HG03378 (cell line): ENCODE measurements at regions not wholly inside any gene's neighbourhood (a gene's known extent, or its start where the extent isn't known, plus 50 kb on each side); places are given as distances from the start of the nearest gene placed in this dataset.

ENCODE experiments used
- ATAC-seq: cut with Tn5 transposase; IDR thresholded peaks from one replicate; pipeline ENCODE4 v1.9.1; 2021; ENCODE audit warnings: mild to moderate bottlenecking, moderate library complexity; ENCODE audit not compliant: unreplicated experiment

DNA sequence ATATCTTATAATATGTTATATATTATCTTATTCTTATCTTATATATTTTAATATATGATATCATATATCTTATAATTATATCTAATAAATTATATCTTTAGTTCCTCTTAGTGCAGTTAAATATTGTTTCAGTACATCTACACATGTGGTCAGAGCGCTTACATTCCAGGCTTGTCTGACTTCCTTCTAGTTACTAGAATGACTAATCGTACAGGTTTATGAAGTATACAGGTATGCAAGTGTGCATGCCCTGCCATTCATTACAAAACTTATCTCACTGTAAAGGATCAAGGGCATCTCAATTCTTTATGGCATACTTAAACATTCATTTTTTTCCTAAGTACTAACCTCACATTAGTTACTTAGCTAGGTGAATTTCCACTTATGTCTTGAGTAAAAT is 1278.0 kb upstream of the MAP3K7 start:
- no peak for ATAC-seq

GRCh38 chr6:91860541-91861335 is 1273.9 kb upstream of the MAP3K7 start:
- no peak for ATAC-seq

GRCh38 chr6:91852252-91852651 is 1265.4 kb upstream of the MAP3K7 start:
- ATAC-seq, result no peak

DNA sequence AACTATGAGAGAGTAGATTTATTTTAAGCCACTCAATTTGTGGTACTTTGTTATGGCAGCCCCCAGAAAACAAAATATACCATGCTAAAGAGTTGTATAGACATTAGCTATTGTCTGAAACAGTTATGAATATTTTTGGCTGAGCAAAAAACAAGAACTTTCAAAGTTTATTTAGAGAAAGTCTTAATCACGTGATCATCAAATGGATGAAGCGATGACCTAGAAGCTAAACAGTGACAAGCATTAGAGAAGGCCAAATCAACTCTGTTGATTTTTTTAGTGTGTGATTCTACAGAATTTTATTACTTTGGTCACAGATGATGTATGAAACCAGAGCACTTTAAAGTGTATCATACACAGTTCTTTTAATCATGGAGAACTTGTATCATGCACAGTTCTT is 1247.9 kb upstream of the MAP3K7 start:
- no peak for ATAC-seq

GRCh38 chr6:91827151-91827550 is 1240.3 kb upstream of the MAP3K7 start:
- ATAC-seq, result no peak

DNA sequence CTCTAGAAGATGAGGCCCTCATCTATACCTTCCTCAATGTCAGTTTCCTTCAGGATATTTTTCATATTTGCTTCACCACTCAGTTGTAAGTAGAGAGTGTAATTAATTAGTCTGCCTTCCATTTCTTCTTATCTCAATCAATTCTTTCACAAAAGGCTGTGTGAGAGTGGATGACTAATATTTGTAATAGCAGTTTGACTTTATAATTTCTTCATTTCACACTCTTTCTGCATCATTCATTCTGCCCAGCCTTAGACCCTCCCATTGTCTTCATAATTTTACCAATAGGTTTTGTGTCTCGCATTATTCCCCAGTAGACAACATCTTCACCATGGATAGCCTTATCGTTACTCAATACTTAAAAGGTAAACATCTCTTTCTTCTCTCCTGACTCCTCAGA is 1239.3 kb upstream of the MAP3K7 start:
- ATAC-seq, result no peak

GRCh38 chr6:91824331-91824730 is 1237.5 kb upstream of the MAP3K7 start:
- ATAC-seq, result no peak

DNA sequence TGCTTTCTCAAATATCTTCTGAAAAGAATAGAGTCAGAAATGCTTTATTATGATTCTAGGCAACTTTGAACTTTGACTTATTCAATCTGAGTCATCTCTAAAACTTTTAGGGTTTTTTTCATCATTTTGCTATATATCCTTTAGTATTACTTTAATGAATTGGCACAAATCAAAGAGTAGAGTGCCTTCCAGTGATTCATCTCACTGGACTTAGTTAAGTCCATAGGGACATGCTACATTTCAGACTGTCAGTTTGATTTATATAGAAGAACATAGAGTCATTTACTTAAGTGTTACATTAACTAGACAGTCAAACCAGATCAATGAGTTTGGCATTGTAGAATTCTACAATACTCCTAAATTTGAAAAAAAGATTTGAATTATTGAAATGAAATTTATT is 1235.7 kb upstream of the MAP3K7 start:
- ATAC-seq, result no peak

- ATAC-seq, result no peak
These were observed 1229.5 kb upstream of the MAP3K7 start for GRCh38 chr6:91816335-91816734.

DNA sequence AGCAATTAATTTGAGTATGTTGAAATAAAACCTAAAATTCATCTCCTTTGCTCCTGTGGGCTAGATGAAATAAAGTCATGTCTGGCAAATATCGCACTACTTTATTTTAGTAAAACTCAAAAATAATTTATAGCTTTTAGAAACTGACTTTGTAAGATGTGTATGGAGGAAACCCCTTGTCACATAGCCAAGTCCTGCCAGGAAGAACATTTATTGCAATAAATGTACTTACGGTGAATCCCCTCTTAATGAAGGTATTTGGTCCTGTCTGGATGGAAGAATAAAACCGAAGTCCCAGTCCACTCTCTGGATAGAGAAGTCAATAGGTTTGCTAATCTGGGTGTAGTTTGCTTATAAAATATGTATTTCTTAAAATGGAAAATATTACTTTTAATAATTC is 1226.8 kb upstream of the MAP3K7 start:
- ATAC-seq, result no peak

DNA sequence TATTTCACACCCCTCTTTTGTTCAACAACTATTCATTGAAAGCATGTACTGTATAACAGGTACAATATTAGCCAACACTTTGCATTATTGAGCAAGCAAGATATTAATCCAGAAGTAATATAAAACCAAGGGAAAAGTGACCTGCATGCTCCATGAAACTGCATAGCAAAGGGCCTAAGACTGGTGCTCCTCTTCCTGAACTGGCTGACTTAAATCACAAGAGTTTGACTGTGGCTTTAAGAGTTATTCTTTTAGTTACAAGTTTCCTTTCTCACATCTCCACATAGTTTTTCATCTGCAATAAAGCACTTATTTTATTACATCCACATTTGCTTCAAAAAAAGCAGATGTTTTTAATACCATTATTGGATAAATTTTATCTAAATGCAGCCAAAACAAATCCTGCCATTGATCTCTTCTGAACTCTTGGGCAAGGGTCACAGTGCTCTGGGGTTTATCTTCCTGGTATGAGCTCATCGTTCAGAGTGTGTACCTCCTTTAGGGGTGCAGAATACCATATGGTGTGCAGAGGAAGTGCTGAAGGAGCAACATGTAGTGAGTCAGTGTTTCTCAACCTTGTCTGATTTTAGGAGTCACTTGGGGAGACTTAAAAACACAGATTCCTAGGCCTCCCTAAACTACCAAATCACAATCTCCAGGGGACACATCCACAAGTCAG is 1225.9 kb upstream of the MAP3K7 start:
- no peak for ATAC-seq

- ATAC-seq, result no peak
These were observed 1218.1 kb upstream of the MAP3K7 start for GRCh38 chr6:91804981-91805380.

GRCh38 chr6:91802431-91802830 is 1215.6 kb upstream of the MAP3K7 start:
- no peak for ATAC-seq

- ATAC-seq, result no peak
These were observed 1209.7 kb upstream of the MAP3K7 start for GRCh38 chr6:91796603-91797002.

DNA sequence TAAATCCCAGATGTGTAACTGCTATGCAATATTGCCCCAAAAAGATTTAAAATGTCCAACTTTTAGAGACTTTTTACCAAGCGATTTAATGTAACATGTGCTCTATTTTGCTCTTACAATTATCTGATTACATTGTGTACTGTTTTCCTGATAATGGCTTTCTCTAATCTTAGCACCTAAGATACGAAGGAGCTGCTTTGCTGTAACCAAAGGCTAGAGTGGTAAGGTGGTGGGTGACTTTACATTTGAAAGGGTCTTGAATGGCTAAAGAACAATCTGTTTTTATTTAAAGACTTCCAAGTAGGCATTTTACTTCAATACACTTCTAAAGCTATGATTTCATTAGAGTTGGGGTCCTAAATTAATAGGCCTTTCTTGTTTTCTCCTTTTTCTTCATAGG is 1201.6 kb upstream of the MAP3K7 start:
- ATAC-seq, result no peak

- ATAC-seq, result no peak
These were observed 1199.8 kb upstream of the MAP3K7 start for GRCh38 chr6:91786474-91787184.

DNA sequence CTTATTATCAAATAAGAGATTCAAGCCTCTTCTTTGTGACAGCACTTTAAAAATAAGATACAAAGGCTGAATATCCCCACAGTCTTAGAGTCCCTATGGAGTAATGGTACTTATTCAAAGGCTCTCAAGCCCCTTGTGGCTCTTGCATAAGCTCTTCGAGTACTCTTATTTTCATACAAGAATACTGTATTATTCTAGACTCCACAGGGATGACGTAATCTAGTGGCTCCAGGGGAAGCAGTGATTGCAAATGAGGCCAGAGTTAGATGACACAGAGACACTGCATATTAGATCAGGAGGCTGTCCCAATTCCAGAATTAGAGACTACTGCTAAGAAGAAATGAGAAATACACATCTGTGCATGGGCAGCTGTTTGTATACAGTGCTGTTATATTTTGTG is 1195.9 kb upstream of the MAP3K7 start:
- no peak for ATAC-seq

DNA sequence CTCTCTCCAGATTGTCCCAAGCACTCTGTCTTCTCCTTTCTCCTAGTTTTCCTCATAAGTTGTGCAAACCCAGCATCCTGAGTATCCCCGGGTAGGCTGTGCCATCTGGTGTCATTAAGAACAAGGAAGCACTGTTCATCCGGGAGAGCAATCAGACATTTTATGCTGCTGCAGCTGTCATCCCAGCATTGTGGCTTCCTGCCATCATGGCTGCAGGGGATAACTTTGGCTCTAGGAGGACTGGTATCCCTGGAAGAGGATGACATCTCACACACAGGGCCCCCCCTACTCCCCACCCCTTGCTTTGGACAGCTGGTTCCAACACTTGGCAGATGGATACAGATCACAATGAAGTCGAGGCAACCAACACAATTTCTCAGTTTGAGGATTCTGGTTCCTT is 1195.1 kb upstream of the MAP3K7 start:
- ATAC-seq, result no peak

GRCh38 chr6:91780270-91780669 is 1193.4 kb upstream of the MAP3K7 start:
- ATAC-seq, result no peak

DNA sequence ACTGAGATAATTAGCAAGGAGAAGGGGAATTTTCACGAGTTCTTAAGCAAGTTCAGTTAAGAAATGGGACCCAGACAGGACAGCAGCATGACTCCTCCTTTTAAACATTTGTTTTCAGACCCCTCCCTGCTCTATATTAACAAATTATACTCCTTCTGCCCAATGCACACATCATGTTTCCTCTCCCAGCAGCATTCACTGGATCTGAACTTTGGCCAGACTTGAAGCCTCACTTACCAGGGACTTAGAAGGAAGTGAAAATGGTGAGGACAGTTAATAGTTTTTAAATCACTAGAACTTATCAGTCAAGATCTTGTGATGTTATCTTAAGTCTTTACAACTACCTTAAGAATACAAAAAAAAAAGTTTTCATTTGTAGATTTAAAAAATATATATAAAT is 1174.7 kb upstream of the MAP3K7 start:
- ATAC-seq, result no peak

DNA sequence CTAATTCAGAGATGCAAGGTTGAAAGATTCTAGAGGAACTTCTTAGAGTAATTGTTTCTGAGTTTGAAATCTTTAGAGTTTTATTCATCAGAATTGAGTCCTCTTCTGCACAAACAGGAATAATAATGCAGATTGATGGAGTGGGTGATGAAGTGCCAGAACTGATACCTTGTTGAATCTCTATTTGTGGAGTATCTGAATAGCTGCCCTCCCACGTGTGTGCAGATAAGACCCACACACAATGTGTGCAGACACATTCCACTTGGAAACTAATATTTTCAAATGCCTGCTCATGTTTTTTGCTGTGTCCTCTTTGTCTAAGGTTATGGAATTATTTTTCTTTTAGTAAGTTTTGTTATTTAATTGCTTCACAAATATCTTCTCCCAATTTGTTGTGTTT is 1167.8 kb upstream of the MAP3K7 start:
- no peak for ATAC-seq

DNA sequence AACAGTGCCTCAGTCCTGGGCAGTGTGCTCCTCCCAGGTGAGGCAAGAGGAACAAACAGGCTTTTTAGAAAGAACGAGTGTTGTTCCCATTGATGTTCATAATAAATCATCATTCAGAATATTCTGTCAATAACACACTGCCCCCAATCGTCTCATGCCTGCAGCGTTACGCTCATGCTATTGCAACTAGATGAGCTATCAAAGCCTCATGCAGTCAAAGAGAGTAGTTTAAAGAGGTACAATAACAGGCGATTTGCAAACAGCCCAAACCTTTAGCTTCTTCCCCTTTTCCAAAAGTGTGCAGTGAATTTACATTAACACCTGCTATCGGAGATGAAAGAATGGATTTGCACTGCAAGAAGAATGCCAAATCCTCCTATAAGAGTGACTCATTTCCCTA is 1164.7 kb upstream of the MAP3K7 start:
- no peak for ATAC-seq
